ENCODE measurements at regions not wholly inside any gene's neighbourhood (a gene's known extent, or its start where the extent isn't known, plus 50 kb on each side); places are given as distances from the start of the nearest gene placed in this dataset.

DNA sequence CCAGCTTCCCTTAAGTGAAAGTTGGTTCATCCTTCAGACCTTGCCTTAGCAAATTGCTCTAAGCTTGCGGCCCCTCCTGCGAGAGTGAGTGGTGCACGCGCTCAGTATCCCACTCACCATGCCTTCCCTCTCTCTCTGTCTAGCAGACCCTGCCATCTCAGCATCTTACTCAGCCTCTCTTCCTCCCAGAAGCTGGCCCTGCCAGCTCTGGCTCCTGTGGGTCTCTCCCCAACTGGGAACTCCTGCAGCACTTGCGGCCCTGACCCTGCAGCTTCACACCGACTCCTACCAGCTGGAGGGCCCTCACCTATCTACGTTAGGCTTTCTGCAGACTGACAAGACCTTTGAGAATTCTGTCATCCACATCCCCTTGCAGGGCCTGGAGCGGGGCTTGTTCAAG, 286.1 kb upstream of the TLE3 start:
- no peaks in the 10 kb centered on the region; a peak in 3 of 4 replicates for H3K27me3 ChIP-seq (replicated peaks in 1 of 2; ENCODE audit: control insufficient read depth in 2 of 2, insufficient read depth in 2 of 2, low read length in 1 of 2)
- no peak for DNase-seq (ENCODE audit: low read depth, low spot score)
- no peak overlapping the region for H3K4me2 ChIP-seq (ENCODE audit: control insufficient read depth, insufficient read depth)
- 77% methylated on average over 8 of the region's 8 CpGs for WGBS (ENCODE audit: insufficient coverage, insufficient replicate concordance, low lambda C conversion rate, missing lambda C conversion rate)
- H3K79me2 ChIP-seq (ENCODE audit: control insufficient read depth, insufficient read depth, low read length) = no peaks in the 10 kb centered on the region
- ChIA-PET RAD21 (ENCODE audit: unreplicated experiment) (no interaction called here), CTCF (no interaction called here), POLR2A (no interaction called here), SMC1A (ENCODE audit: uncharacterized antibody, unreplicated experiment) (no interaction called here)
- no TSS peak for BruUV-seq (replicated peaks)
- no peaks in the 10 kb centered on the region for H3K4me1 ChIP-seq (ENCODE audit: control insufficient read depth, insufficient read depth, low read length)
- H3K36me3 ChIP-seq (ENCODE audit: control insufficient read depth in 2 of 2, insufficient read depth in 2 of 2, low read length in 1 of 2) = no peaks in the 10 kb centered on the region
- in situ Hi-C loops (cut with MboI) (no loop called here), intact Hi-C loops (cut with micrococcal nuclease; ENCODE audit: unreplicated experiment) (no loop called here)
- H3K9ac ChIP-seq (ENCODE audit: control insufficient read depth, insufficient read depth, low read length) = no peak overlapping the region
- no peak for ATAC-seq
- H3K4me3 ChIP-seq = no peak overlapping the region
- H4K20me1 ChIP-seq (ENCODE audit: control insufficient read depth, insufficient read depth) = no peaks in the 10 kb centered on the region
- FAIRE-seq = no peak
- H2AFZ ChIP-seq (ENCODE audit: control insufficient read depth, low read depth, low read length) = no peak overlapping the region
- H3K9me3 ChIP-seq (replicated peaks; ENCODE audit: control insufficient read depth, insufficient read depth, low read length) = no peaks in the 10 kb centered on the region; the same call in 2 of the 3 replicates
- no peak overlapping the region for H3K27ac ChIP-seq (ENCODE audit: control insufficient read depth, insufficient read depth)
- TF ChIP-seq EED (IDR thresholded peaks at IDR 0.05; ENCODE audit: low read depth) = no peak
- no peak for TF ChIP-seq NFXL1 (IDR thresholded peaks at IDR 0.05; ENCODE audit: borderline replicate concordance)
- TF ChIP-seq CREM (IDR thresholded peaks at IDR 0.05; ENCODE audit: low read depth) = no peak
- TF ChIP-seq, protein P1, sequence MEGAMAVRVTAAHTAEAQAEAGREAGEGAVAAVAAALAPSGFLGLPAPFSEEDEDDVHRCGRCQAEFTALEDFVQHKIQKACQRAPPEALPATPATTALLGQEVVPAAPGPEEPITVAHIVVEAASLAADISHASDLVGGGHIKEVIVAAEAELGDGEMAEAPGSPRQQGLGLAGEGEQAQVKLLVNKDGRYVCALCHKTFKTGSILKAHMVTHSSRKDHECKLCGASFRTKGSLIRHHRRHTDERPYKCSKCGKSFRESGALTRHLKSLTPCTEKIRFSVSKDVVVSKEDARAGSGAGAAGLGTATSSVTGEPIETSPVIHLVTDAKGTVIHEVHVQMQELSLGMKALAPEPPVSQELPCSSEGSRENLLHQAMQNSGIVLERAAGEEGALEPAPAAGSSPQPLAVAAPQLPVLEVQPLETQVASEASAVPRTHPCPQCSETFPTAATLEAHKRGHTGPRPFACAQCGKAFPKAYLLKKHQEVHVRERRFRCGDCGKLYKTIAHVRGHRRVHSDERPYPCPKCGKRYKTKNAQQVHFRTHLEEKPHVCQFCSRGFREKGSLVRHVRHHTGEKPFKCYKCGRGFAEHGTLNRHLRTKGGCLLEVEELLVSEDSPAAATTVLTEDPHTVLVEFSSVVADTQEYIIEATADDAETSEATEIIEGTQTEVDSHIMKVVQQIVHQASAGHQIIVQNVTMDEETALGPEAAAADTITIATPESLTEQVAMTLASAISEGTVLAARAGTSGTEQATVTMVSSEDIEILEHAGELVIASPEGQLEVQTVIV (IDR thresholded peaks at IDR 0.05; ENCODE audit: borderline replicate concordance, partially characterized antibody) = no peak
- TF ChIP-seq ZNF622 (IDR thresholded peaks at IDR 0.05) = no peak
- TF ChIP-seq RFX5 (IDR thresholded peaks at IDR 0.05; ENCODE audit: low read depth, low read length) = no peak
- no peak for TF ChIP-seq TAF1 (IDR thresholded peaks at IDR 0.05; ENCODE audit: borderline replicate concordance, low read depth, low read length)
- no peak for TF ChIP-seq MYC (IDR thresholded peaks at IDR 0.05; ENCODE audit: insufficient read depth, insufficient read length, insufficient replicate concordance, low read length, severe bottlenecking)
